ENCODE measurements at regions not wholly inside any gene's neighbourhood (a gene's known extent, or its start where the extent isn't known, plus 50 kb on each side); places are given as distances from the start of the nearest gene placed in this dataset.

- DNase-seq (ENCODE audit: low read depth): no peak
- no peak overlapping the region for H3K4me3 ChIP-seq (ENCODE audit: low read depth, low read length)
- TF ChIP-seq, protein P1, sequence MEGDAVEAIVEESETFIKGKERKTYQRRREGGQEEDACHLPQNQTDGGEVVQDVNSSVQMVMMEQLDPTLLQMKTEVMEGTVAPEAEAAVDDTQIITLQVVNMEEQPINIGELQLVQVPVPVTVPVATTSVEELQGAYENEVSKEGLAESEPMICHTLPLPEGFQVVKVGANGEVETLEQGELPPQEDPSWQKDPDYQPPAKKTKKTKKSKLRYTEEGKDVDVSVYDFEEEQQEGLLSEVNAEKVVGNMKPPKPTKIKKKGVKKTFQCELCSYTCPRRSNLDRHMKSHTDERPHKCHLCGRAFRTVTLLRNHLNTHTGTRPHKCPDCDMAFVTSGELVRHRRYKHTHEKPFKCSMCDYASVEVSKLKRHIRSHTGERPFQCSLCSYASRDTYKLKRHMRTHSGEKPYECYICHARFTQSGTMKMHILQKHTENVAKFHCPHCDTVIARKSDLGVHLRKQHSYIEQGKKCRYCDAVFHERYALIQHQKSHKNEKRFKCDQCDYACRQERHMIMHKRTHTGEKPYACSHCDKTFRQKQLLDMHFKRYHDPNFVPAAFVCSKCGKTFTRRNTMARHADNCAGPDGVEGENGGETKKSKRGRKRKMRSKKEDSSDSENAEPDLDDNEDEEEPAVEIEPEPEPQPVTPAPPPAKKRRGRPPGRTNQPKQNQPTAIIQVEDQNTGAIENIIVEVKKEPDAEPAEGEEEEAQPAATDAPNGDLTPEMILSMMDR (IDR thresholded peaks at IDR 0.05; ENCODE audit: low read depth, low read length, missing control alignments): no peak
Observed at GRCh38 chr6:169044381-169045230, 209.0 kb downstream of the THBS2 start.

GRCh38 chr6:169042061-169042460 lies 211.6 kb downstream of the THBS2 start:
- TF ChIP-seq, protein P1 (IDR thresholded peaks at IDR 0.05; ENCODE audit: low read depth, low read length, missing control alignments): no peak
- no peak for DNase-seq (ENCODE audit: low read depth)

GRCh38 chr6:169041078-169041477 lies 212.6 kb downstream of the THBS2 start:
- no peak overlapping the region for H3K4me3 ChIP-seq (ENCODE audit: low read depth, low read length)
- no peak for DNase-seq (ENCODE audit: low read depth)
- TF ChIP-seq, protein P1 (IDR thresholded peaks at IDR 0.05; ENCODE audit: low read depth, low read length, missing control alignments): no peak

More at GRCh38 chr6:169042061-169042460, 211.6 kb downstream of the THBS2 start:
- no peak overlapping the region for H3K4me3 ChIP-seq (ENCODE audit: low read depth, low read length)

DNA sequence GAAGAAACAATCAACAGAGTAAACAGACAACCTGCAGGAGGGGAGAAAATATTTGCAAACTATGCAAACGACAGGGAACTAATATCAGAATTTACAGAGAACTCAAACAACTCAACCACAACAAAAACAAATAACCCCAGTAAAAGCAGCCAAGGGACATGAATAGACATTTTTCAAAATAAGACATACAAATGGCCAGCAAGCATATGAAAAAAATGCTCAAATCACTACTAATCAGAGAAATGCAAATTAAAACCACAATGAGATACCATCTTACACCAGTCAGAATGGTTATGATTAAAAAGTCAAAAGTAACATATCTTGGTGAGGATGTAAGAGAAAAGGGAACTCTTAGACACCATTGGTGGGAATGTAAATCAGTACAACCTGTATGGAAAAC lies 215.0 kb downstream of the THBS2 start:
- H3K4me3 ChIP-seq (ENCODE audit: low read depth, low read length): no peak overlapping the region
- TF ChIP-seq, protein P1 (IDR thresholded peaks at IDR 0.05; ENCODE audit: low read depth, low read length, missing control alignments): no peak
- DNase-seq (ENCODE audit: low read depth): no peak

- TF ChIP-seq, protein P1 (IDR thresholded peaks at IDR 0.05; ENCODE audit: low read depth, low read length, missing control alignments): no peak
- no peak overlapping the region for H3K4me3 ChIP-seq (ENCODE audit: low read depth, low read length)
- DNase-seq (ENCODE audit: low read depth): no peak
Observed at GRCh38 chr6:169035385-169036240, 218.0 kb downstream of the THBS2 start.

- H3K4me3 ChIP-seq (ENCODE audit: low read depth, low read length): no peak overlapping the region
- no peak for DNase-seq (ENCODE audit: low read depth)
- TF ChIP-seq, protein P1 (IDR thresholded peaks at IDR 0.05; ENCODE audit: low read depth, low read length, missing control alignments): no peak
Observed at GRCh38 chr6:169034516-169035167, 219.0 kb downstream of the THBS2 start.
